Kidney tubule cell (primary cell): ENCODE measurements at regions not wholly inside any gene's neighbourhood (a gene's known extent, or its start where the extent isn't known, plus 50 kb on each side); places are given as distances from the start of the nearest gene placed in this dataset.

Experiments
- DNase-seq: peaks from one replicate; pipeline ENCODE4 v3.0.0-alpha.2; 2018; ENCODE audit warnings: low spot score

DNA sequence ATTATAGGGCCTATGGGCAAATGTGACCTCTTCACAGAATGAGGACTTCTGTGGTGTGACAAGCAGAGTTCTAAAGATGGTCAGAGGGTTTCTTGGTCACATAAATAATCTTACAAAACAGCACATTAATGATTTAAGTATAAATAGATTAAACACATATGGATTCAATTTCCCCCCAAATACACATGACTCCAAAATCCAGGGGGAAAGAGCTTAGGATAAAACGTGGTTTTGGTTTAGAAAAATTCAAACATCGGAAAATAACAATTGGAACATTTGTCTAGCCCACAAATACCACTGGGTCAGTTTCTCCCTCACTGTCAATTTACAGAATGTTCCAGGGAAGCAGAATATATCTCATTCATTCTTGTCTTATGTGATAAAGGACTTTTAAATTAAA, 283.1 kb downstream of the COG6 start:
- DNase-seq = no peak

DNA sequence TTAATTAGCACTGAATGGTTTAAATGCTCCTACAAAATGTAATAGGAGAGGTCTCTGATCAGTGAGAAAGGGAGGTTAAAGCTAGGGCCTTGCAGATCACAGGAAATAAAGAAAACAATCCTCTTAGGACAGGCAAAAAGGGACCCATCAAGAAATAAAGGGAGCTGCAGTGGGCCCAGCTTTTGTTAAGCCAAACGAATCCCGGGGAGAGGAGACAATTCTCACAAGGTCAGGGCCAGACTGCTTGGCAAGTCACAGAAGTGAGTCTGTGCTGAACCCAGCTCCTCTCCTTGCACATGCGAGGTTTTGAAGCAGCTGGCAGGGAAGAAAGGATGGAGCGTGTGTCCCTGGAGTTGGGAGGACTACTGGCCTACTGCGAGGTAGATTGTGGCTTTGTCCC, 285.8 kb downstream of the COG6 start:
- DNase-seq = no peak

DNA sequence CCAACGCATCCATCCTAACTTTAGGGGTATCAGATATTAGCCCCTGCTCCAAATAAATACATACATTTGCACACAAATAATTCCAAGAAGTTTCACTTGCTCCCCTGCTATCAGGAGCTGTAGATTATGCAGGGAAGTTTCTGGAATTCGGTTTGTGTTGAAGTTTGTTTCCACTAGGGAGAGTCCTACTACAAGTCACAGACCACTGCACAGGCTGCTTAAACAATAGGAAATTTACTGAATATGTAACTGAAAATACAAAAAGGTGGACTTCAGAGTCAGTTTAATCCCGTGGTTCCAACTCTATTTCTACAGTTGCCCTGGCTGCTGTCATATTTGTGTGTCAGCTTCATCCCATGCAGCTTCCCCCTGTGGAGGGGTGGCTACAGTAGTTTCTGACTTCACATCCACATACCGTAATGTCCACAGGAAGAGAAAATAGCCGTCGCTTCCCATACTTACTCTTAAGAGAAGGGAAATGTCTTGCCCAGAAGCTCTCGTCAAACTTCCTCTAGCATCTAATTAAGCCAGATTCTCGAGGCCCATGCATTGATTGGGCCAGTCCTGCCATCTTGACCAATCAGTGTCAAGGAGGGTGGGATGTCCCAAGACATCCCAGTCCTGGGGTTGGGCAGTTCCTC, 286.6 kb downstream of the COG6 start:
- DNase-seq = no peak

DNA sequence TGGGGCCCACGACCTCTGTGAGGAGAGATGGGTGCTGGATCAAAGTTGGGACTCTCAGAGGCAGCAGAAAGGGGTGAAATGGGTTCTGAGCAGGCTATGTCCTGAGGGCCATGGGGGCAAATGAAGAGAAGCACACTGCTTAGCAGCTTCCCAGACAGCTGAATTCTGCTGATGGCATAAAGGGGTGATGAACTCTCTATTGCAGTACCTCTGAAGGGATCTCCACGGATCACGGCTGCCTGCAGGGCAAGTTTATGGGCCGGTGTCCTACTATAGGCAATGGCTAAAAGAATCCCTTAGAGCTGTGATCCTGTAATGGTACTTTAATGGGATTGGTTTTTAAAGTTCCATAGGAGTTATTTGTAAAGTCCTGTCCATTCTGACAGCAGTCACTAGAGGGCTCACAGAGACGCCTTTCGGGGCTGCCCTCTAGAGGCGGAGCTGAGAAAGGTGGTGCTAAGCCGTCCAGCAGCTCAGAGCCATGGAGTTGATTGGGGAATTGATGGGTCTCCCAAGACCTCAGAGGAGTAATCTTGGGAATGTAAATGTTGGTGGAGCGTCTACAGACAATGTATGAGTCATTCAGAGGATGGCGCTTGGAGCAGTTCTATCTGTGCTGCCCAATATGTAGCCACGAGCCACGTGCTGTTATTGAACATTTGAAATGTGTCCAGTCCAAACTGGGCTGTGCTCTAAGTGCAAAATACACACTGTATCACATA, 287.3 kb downstream of the COG6 start:
- DNase-seq = peak; percentile 77

DNA sequence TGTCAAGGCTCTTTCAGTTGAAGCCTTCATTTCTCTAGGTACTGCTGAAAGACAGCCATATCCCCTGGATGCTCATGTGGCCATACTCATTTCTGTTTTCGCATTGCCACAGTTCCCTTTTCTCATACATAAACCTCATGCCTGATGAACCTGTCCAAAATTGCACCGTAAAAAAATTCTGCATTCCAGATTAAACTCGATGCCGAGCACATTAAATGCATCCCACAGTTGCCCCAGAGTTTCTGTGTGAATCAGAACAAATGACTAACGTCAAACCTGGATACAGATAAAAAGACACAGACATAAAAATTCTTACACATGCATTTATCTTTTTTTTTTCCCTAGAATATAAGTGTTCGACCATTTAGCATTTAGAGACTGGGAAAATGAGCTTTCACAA, 288.2 kb downstream of the COG6 start:
- no peak for DNase-seq

DNA sequence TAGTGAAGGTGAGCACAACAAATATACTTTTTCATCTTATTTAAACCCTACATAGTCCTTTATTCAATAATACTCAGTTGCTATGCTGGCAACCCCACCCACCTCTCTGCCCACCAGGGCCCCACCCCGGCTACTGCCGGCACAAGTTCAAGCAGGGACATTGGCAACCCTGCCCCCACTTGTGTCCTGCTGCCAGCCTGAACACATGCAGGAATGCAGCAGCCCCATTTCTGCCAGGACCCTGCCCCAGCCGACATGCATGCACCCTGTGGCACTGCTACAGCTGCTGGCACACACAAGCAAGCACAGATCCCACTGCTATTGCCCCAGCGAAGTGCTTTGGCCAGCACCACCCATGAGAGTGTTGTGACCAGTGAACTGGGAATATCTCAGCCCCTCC, 289.8 kb downstream of the COG6 start:
- DNase-seq = no peak

GRCh38 chr13:39946769-39947168, 291.3 kb downstream of the COG6 start:
- no peak for DNase-seq

- no peak for DNase-seq
Measured at GRCh38 chr13:39951301-39951700, 295.8 kb downstream of the COG6 start.

DNA sequence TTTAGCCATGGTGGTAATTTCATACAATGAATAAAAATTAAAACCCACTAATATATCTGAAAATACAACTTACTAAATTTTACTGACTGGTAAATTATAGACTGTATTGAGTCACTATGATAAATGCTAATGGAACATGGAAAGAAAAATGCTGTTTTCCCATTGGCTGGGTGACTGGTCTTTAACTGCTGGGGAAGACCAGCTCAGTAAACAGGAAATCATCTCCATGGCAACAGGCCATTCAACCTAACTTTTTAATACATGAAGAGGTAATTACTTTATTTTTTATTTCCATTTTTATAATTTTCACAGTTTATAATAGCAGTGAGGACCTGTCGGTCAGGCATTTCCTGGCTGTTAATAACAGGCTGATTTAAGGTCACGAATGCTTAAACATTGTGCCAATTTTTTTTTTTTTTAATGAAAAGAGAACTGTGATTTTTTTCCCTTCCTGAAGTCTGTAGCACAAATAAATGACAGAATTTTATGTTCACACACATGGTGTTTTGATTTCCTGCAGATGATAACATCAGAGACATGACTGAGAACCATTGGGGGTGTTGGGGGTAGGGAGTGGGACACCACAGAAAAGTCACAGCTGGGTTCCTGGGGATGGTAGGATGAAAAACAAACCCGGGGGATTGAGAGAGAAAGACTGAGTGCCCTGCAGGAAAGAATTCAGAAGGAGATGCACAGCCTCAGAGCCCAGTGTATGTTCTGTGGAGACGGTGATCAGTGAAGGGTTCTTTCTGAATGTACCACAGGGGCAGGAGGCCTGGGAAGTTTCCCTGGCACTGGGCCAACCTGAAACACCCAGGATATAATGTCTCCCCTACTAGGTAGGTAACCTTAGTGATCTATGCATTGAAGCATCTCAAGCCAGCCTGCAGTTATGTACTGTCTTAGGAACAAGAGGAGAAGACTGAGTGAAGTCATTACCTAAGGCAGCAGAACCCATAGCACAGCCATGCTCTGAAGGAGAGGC, 297.1 kb downstream of the COG6 start:
- DNase-seq = no peak

DNA sequence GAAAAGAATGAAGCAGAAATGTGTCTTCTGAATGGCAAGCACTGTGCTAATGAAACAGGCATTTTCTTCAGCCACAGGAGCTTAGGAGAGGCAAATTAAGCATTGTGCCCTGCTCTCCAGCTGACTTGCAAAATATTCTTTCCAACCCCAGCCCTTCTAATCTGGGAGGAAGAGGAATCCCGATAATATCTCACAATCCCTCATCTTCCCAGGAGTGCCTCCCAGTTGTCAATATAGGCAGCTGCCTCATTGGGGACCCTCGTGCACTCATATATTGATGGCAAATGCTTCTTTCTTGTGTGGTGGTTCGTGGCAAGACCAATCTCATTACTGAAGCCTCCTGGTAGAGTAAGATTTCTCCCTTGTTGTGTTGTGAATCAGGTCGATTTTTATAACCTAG, 299.0 kb downstream of the COG6 start:
- no peak for DNase-seq

DNA sequence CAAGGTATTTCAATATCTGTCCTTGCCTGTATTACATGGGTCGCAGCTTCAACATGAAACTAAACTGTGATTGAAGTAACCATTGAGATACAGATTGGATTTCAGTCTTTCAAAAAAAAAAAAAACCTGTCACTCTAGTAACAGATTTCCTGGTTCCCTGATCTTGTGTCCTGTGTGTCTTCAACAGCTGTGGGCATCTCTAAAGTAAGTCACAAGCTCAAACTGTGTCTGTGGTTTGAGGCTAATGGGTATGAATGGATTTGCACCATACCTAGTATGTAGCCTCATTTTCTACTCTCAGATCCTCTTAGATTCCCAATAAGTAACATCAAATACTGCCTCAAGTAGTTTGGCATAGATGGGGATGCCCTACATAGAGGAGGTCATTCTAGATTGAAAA, 300.1 kb downstream of the COG6 start:
- DNase-seq = no peak

GRCh38 chr13:39956036-39956435, 300.6 kb downstream of the COG6 start:
- peak; percentile 21 for DNase-seq

DNA sequence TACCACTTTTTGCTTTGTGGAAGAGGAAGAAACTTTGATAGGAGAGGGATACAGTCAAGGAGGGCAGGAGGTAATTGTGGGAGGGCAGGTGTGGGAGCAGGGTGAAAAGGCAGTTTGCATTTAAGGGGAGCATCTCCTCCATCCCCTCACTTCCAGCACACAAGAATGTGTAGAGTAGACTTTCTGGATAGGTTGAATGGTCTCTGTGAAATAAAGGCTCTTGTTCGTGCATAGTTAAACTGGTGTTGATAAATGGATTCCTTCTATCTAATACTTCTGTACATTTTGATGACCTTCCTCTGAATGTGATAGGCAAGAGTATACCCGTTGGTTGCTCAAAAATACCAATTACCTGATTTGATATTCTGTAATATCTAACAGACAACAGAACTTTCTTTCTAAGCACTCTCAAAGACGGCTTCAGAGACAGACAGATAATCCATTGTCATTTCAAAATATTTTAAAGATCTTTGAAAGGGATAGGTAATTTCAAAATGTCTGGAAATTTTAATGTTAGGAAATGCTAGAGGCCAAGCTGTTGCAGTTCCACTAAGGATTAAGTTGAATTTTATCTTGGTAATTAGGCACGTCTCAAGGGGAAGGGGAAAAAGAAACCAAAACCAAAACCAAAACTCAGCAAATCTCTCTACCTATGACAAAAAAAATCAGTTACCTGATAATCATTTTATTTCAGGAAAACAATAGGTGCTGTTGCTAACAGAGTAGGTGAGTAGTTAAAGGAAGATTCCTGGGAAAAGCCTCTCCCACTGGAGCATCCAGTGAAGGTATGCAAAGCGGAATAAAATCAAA, 302.6 kb downstream of the COG6 start:
- DNase-seq = no peak

GRCh38 chr13:39959497-39960144, 304.2 kb downstream of the COG6 start:
- DNase-seq = no peak

DNA sequence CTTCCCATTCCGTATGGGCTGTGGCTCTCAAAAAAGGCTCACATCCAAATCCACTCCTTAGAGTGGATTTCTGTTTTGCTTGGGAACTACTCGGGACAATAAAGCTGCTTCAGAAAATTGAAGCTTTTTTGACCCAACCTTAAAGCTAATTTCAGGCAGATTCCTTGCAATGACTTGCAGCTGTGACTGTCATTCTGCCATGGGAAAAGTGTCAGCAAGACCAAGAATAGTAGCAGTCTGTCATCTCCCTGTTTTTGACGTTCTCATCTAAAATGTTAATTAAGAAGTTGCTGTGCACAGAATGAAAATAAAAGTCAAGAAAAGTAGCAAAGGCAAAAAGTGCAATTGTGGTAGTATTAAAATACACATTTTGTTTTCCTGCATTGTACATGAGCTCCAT, 304.7 kb downstream of the COG6 start:
- DNase-seq = no peak

- no peak for DNase-seq
Measured at GRCh38 chr13:39961036-39961435, 305.6 kb downstream of the COG6 start.

GRCh38 chr13:39963612-39964011, 308.1 kb downstream of the COG6 start:
- no peak for DNase-seq

- no peak for DNase-seq
Measured at GRCh38 chr13:39965309-39965708, 309.8 kb downstream of the COG6 start.

DNA sequence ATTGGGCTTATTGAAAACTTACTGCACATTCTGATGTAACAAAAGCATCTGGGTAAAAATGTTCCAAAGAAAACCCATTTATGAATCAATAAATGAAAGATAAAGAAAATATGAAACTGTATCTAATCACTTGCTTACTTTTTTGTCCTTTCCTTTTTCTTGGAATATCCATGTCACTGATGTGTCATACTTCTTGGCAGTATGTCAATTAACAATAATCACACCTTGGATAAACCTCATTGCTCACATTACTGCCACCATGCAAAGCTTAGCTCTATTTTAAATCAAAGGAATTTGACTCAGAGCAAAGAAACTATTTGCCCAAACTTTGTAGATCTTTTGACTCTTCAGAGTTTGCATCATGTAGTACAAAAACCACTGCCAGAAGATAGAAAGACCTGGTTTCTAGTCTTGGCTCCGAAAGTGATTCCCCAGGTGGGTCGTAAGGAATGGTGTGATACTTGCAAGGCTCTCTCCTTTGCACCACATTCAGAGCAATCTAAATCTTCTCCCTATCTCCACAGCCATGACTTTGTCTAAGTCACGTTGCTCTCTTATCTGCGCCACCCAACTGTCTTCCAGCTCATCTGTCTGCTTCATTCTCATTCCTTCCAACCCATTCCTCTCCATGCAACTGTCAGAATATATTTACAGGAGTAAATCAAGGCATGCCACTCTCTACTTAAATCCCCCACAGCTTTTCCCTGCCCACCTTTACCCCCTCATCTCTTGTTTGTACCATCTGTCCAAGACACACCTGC, 311.9 kb downstream of the COG6 start:
- peak; percentile 25 for DNase-seq

DNA sequence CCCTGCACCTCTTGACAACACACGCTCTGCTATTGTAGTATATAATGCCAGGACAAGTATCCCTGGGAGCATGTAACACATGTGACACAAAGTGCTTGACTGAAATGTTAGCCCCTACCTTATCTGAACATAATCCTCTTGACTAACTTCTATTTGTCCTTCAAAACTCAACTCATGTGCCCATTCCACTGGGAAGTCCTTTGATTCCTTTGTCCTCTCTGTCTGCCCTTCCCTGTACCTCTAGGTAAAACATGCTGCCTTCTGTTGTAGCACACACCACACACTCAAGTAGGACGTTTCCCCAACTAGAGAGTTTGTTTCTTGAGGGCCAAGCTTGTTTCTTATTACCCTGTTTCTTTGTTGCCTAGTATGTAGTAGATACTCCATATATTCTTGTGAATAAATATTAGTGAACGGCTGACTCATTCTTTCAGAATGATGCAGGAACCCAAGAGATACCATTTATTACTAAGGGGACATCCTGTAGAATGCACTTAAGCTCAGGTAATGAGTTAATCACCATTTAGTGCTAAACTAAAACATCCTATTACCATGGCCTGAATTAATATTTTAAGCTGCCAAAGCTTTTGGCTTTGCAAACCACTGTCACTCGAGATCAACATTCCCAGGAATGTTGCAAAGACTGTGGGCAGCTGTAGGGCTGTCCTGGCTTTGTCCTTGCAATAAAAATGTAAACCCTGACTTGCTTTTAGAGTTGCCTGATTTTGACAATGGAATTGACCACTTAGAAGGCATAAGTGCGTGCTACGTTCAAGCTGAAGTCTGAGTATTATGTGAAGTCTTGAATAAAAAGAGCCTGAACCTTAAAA, 313.4 kb downstream of the COG6 start:
- no peak for DNase-seq
